Suprapubic skin (tissue), 4 donors: ENCODE measurements at regions not wholly inside any gene's neighbourhood (a gene's known extent, or its start where the extent isn't known, plus 50 kb on each side); places are given as distances from the start of the nearest gene placed in this dataset.

Experiments used
- DNase-seq, 2 donors: peaks; one replicate each; pipeline ENCODE4 v3.0.0-alpha.2; 2019; ENCODE audit warnings: low spot score in 2 of 2
- H3K27ac ChIP-seq: fragments of 200-600 bp; sonication (generic); one replicate; pipeline ENCODE4 v1.5.1; 2019
- H3K27me3 ChIP-seq: fragments of 200-600 bp; sonication (generic); one replicate; pipeline ENCODE4 v1.5.1; 2019
- H3K36me3 ChIP-seq: fragments of 200-600 bp; sonication (generic); one replicate; pipeline ENCODE4 v1.5.1; 2019
- H3K4me1 ChIP-seq: fragments of 200-600 bp; sonication (generic); one replicate; pipeline ENCODE4 v1.5.1; 2019
- H3K4me3 ChIP-seq: fragments of 200-600 bp; sonication (generic); one replicate; pipeline ENCODE4 v1.5.1; 2019; ENCODE audit warnings: mild to moderate bottlenecking
- H3K9me3 ChIP-seq: fragments of 200-600 bp; sonication (generic); one replicate; pipeline ENCODE4 v1.5.1; 2019
- EP300 ChIP-seq: sonication (generic); formaldehyde crosslinking; IDR thresholded peaks from one replicate; pipeline ENCODE4 v1.6.1; 2017; ENCODE audit warnings: antibody characterized with exemption
- POLR2A ChIP-seq, 2 donors: fragments of 450-650 bp; IDR thresholded peaks; one replicate each; pipeline ENCODE4 v1.6.1; 2017; ENCODE audit warnings: antibody characterized with exemption in 2 of 2, mild to moderate bottlenecking in 2 of 2, moderate library complexity in 2 of 2
- POLR2AphosphoS5 ChIP-seq, 3 donors: sonication (generic); formaldehyde crosslinking; IDR thresholded peaks; one replicate each; pipeline ENCODE4 v1.6.1; 2017; ENCODE audit warnings: antibody characterized with exemption in 3 of 3
- WGBS: methylation state at CpG from one replicate; pipeline ENCODE4 v1.1.5; 2018; 5-methylcytosine and 5-hydroxymethylcytosine counted together
- TF ChIP-seq, protein P1 (sequence below), 2 donors: fragments of 200-600 bp in 1 of 2; fragments of 450-650 bp in 1 of 2; sonication (generic) in 1 of 2; IDR thresholded peaks; one replicate each; pipeline ENCODE4 v1.5.1; 2016 to 2019; ENCODE audit warnings: antibody characterized with exemption in 2 of 2, mild to moderate bottlenecking in 1 of 2, moderate library complexity in 1 of 2

DNA sequence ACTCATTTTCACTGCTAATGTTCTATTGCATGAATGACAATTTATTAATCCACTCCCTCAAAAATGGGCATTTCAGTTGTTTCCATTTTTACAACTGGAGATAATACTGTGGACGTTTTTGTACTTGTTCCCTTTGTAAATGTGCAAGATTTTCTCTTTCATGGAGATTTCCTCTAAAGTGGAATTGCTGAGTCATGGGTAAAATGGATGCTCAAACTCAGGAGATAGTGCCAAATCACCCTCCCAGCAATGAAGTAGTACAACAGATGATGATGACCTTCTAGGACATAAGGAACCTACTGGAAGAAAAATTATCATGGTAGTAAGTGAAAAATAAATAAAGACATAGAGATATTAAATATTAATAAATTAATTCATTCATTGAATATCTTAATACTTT lies 460.8 kb upstream of the CHST9 start:
- H3K9me3 ChIP-seq, result no peaks in the 10 kb centered on the region
- DNase-seq, result no peak
- no peaks in the 10 kb centered on the region for H3K4me1 ChIP-seq
- TF ChIP-seq POLR2AphosphoS5 (IDR thresholded peaks at IDR 0.05) (no peak), EP300 (no peak), POLR2A (IDR thresholded peaks at IDR 0.05) (no peak)
- TF ChIP-seq, protein P1, sequence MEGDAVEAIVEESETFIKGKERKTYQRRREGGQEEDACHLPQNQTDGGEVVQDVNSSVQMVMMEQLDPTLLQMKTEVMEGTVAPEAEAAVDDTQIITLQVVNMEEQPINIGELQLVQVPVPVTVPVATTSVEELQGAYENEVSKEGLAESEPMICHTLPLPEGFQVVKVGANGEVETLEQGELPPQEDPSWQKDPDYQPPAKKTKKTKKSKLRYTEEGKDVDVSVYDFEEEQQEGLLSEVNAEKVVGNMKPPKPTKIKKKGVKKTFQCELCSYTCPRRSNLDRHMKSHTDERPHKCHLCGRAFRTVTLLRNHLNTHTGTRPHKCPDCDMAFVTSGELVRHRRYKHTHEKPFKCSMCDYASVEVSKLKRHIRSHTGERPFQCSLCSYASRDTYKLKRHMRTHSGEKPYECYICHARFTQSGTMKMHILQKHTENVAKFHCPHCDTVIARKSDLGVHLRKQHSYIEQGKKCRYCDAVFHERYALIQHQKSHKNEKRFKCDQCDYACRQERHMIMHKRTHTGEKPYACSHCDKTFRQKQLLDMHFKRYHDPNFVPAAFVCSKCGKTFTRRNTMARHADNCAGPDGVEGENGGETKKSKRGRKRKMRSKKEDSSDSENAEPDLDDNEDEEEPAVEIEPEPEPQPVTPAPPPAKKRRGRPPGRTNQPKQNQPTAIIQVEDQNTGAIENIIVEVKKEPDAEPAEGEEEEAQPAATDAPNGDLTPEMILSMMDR (IDR thresholded peaks at IDR 0.05), result no peak
- H3K4me3 ChIP-seq, result no peak overlapping the region
- no peak overlapping the region for H3K27ac ChIP-seq
- H3K27me3 ChIP-seq, result no peaks in the 10 kb centered on the region
- no peaks in the 10 kb centered on the region for H3K36me3 ChIP-seq
- 48% methylated on average over 1 of the region's 1 CpG for WGBS

DNA sequence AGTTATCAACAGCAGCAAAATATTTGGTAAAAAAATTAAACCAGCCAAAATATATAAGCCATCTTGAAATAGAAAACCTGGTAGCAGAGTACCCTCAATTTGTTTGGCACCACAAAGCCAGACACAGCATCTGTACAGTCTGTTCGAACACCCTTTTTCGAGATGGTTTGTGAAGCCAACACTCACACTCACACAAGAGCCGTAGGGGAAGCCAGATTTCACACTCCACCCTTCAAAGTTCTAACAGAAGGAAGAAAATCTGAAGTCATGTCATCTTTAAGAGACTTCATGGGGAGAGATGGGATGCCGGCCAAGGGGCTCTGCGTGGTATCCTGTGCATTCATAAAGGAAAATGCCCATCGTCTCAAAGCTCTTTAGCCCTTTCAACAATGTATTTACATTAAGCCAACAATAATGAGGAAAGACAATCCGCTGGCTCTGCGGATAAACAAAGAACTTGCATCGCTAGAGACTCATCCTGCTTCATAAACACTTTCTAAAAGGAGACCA lies 451.5 kb upstream of the CHST9 start:
- Histone ChIP-seq H3K4me3 (no peak overlapping the region), H3K9me3 (no peaks in the 10 kb centered on the region), H3K27ac (no peak overlapping the region), H3K4me1 (no peaks in the 10 kb centered on the region), H3K36me3 (no peaks in the 10 kb centered on the region), H3K27me3 (no peaks in the 10 kb centered on the region)
- 87% methylated on average over 9 of the region's 9 CpGs for WGBS
- DNase-seq, result no peak
- TF ChIP-seq, protein P1 (IDR thresholded peaks at IDR 0.05), result no peak
- no peak for TF ChIP-seq POLR2AphosphoS5 (IDR thresholded peaks at IDR 0.05)
- TF ChIP-seq POLR2A (IDR thresholded peaks at IDR 0.05), result no peak
- TF ChIP-seq EP300, result no peak

GRCh38 chr18:27632706-27633105 lies 447.6 kb upstream of the CHST9 start:
- Histone ChIP-seq H3K4me1 (no peaks in the 10 kb centered on the region), H3K27ac (no peak overlapping the region), H3K9me3 (no peaks in the 10 kb centered on the region), H3K4me3 (no peak overlapping the region), H3K36me3 (no peaks in the 10 kb centered on the region), H3K27me3 (no peaks in the 10 kb centered on the region)
- 77% methylated on average over 1 of the region's 1 CpG for WGBS
- no peak for DNase-seq
- no peak for TF ChIP-seq EP300
- TF ChIP-seq, protein P1 (IDR thresholded peaks at IDR 0.05), result no peak
- no peak for TF ChIP-seq POLR2A (IDR thresholded peaks at IDR 0.05)
- TF ChIP-seq POLR2AphosphoS5 (IDR thresholded peaks at IDR 0.05), result no peak

DNA sequence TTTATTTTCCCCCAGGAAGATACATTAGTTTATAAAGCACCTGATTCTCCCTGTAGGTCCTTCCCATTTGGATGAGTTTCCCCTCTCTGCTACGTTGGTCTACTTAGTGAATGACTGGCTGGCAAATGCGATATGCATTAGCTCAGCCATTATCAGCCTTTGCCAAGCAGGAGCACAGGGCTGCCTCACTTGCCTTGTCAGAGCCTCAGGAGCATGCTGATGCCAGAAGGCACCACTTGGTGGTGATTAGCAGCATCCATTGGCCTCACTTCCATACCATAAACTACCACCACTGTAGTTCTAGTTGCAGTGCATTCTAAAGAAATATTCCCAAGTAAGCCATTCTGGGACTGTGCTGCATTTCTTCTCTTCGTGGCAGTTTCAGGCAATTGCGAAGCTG lies 442.8 kb upstream of the CHST9 start:
- TF ChIP-seq EP300, result no peak
- TF ChIP-seq POLR2A (IDR thresholded peaks at IDR 0.05), result no peak
- TF ChIP-seq, protein P1 (IDR thresholded peaks at IDR 0.05), result no peak
- no peak for TF ChIP-seq POLR2AphosphoS5 (IDR thresholded peaks at IDR 0.05)
- H3K27me3 ChIP-seq, result no peaks in the 10 kb centered on the region
- DNase-seq, result no peak
- WGBS, result 55% methylated on average over 4 of the region's 4 CpGs
- no peaks in the 10 kb centered on the region for H3K9me3 ChIP-seq
- no peaks in the 10 kb centered on the region for H3K4me1 ChIP-seq
- H3K4me3 ChIP-seq, result no peak overlapping the region
- H3K27ac ChIP-seq, result no peak overlapping the region
- H3K36me3 ChIP-seq, result no peaks in the 10 kb centered on the region

DNA sequence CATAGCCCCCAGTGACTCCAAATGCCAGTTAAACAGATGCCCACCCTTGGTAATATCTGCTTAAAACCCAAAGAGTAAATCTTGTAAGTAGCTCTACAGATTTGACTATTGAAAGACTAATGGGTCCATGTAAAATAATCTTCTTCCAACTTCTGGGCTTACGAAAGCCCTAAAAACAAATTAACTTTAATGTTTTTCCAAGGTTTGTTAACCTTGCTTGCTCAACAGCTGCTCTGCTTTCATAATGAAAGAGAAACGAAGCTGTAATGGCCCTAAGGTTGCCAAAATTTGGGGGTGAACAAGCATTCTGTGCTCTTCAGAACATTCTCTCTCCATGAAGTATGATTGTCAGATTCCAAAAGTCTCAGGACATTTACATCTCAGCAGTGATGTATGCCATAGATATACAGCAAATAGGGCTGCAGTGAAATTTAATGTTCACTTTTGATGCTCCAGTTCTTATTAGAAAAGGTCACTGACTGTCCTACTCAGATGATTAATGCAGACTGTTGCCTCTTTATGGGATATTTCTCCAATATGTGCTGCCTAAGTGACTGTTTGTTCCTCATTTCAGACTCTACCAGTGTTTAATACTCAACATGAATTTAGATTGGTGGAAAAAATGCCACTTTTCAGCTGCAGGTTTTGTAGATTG lies 436.3 kb upstream of the CHST9 start:
- TF ChIP-seq EP300 (no peak), POLR2AphosphoS5 (IDR thresholded peaks at IDR 0.05) (no peak)
- TF ChIP-seq, protein P1 (IDR thresholded peaks at IDR 0.05), result no peak

More for the DNA sequence above, 436.3 kb upstream of the CHST9 start:
- WGBS, result 53% methylated on average over 2 of the region's 2 CpGs
- Histone ChIP-seq H3K4me3 (no peak overlapping the region), H3K4me1 (no peaks in the 10 kb centered on the region), H3K36me3 (no peaks in the 10 kb centered on the region), H3K27me3 (peaks cover 3% of the 10 kb centered on the region), H3K9me3 (no peaks in the 10 kb centered on the region), H3K27ac (no peak overlapping the region)
- no peak for DNase-seq
